ENCODE measurements at regions not wholly inside any gene's neighbourhood (a gene's known extent, or its start where the extent isn't known, plus 50 kb on each side); places are given as distances from the start of the nearest gene placed in this dataset.

- no peak for TF ChIP-seq BHLHE40 (IDR thresholded peaks at IDR 0.05; ENCODE audit: borderline replicate concordance)
- no peak for TF ChIP-seq SP1 (IDR thresholded peaks at IDR 0.05)
Measured at GRCh38 chr4:129336457-129337227, 240.7 kb downstream of the C4orf33 start.

Measured in HEK293T (cell line).